Tibial artery (tissue), 4 donors: ENCODE measurements at regions not wholly inside any gene's neighbourhood (a gene's known extent, or its start where the extent isn't known, plus 50 kb on each side); places are given as distances from the start of the nearest gene placed in this dataset.

Experiments used
- DNase-seq, 2 donors: peaks; one replicate each; pipeline ENCODE4 v3.0.0-alpha.2; 2019
- H3K27ac ChIP-seq, 2 donors: fragments of 200-600 bp; sonication (generic) in 1 of 2; 1 replicate in 1 of 2; 2 replicates in 1 of 2; pipeline ENCODE4 v1.5.1; 2018 to 2019; ENCODE audit warnings: mild to moderate bottlenecking in 1 of 2
- H3K27me3 ChIP-seq, 2 donors: fragments of 200-600 bp; sonication (generic) in 1 of 2; one replicate each; pipeline versions ENCODE4 v1.5.1 to v1.6.0; 2016 to 2019
- H3K36me3 ChIP-seq, 3 donors: fragments of 200-600 bp; sonication (generic) in 2 of 3; one replicate each; pipeline ENCODE4 v1.5.1; 2016 to 2019; ENCODE audit warnings: mild to moderate bottlenecking in 2 of 3
- H3K4me1 ChIP-seq, 4 donors: fragments of 200-600 bp; sonication (generic) in 2 of 4; 1 replicate in 3 of 4; 2 replicates in 1 of 4; pipeline ENCODE4 v1.5.1; 2016 to 2019
- H3K4me3 ChIP-seq, 2 donors: fragments of 200-600 bp; sonication (generic) in 1 of 2; 1 replicate in 1 of 2; 2 replicates in 1 of 2; pipeline ENCODE4 v1.5.1; 2018 to 2019; ENCODE audit warnings: mild to moderate bottlenecking in 2 of 2
- H3K9me3 ChIP-seq, 3 donors: fragments of 200-600 bp; sonication (generic) in 1 of 3; one replicate each; pipeline ENCODE4 v1.5.1; 2016 to 2019
- intact Hi-C: fragments of 100-400 bp; cut with DNase I; formaldehyde crosslinking; loops from one replicate; pipeline ENCODE4 v1.15.0; 2023; ENCODE audit warnings: low total_unique reads
- TF ChIP-seq, protein P1 (sequence below), 2 experiments: fragments of 200-600 bp in 1 of 2; fragments of 450-650 bp in 1 of 2; IDR thresholded peaks; one replicate each; pipeline ENCODE4 v1.5.1; 2017 to 2019; ENCODE audit warnings: antibody characterized with exemption in 2 of 2, mild to moderate bottlenecking in 1 of 2, moderate library complexity in 1 of 2

GRCh38 chr6:170096803-170097504, 193.9 kb downstream of the DLL1 start:
- no peaks in the 10 kb centered on the region for H3K9me3 ChIP-seq
- H3K4me1 ChIP-seq: peaks cover 0 to 7% (median 3%) of the 10 kb centered on the region in 4 donors
- H3K4me3 ChIP-seq: no peak overlapping the region
- TF ChIP-seq, protein P1, sequence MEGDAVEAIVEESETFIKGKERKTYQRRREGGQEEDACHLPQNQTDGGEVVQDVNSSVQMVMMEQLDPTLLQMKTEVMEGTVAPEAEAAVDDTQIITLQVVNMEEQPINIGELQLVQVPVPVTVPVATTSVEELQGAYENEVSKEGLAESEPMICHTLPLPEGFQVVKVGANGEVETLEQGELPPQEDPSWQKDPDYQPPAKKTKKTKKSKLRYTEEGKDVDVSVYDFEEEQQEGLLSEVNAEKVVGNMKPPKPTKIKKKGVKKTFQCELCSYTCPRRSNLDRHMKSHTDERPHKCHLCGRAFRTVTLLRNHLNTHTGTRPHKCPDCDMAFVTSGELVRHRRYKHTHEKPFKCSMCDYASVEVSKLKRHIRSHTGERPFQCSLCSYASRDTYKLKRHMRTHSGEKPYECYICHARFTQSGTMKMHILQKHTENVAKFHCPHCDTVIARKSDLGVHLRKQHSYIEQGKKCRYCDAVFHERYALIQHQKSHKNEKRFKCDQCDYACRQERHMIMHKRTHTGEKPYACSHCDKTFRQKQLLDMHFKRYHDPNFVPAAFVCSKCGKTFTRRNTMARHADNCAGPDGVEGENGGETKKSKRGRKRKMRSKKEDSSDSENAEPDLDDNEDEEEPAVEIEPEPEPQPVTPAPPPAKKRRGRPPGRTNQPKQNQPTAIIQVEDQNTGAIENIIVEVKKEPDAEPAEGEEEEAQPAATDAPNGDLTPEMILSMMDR (IDR thresholded peaks at IDR 0.05): no peak
- intact Hi-C loops: no loop called here
- no peak overlapping the region for H3K27ac ChIP-seq
- H3K36me3 ChIP-seq: no peaks in the 10 kb centered on the region
- peak; percentile 4 to 34 for DNase-seq
- peaks cover 0 to 6% of the 10 kb centered on the region in 2 donors for H3K27me3 ChIP-seq

DNA sequence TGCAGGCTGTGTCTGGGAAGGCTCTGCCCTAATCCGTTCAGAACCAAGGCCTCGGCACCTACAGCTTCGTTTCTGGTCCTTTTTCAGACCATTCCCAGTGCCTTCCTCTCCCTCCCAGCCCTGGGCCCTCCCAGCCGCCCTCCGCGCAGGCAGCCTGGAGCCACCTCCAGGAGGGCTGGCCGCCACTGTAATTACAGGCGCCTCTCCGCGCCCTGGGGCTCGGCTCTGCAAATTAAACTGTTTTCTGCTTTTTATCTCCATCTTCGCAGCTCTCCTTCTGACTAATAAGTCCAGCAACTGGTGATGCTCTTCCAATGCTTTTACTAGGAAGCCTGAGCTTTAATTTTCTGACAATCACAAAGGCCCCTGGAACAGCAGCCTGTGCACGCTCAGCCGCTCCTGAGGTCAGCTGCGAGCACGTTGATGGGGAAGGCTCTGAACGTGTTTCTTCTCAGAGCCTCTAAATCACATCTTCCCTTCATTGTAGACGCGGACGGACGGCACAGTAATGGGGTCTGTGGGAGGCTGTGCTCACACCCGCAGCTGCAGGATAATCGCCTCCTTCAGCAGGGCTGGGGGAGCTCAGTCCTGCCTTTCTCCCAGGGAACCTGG, 194.6 kb downstream of the DLL1 start:
- Histone ChIP-seq H3K27me3 (peaks cover 0 to 6% of the 10 kb centered on the region in 2 donors), H3K36me3 (no peaks in the 10 kb centered on the region), H3K27ac (no peak overlapping the region), H3K4me1 (peaks cover 0 to 7% (median 3%) of the 10 kb centered on the region in 4 donors), H3K4me3 (no peak overlapping the region), H3K9me3 (no peaks in the 10 kb centered on the region)
- peak; percentile 7 to 47 for DNase-seq
- intact Hi-C loops: no loop called here
- TF ChIP-seq, protein P1 (IDR thresholded peaks at IDR 0.05): no peak

- Histone ChIP-seq H3K27me3 (peaks cover 0 to 6% of the 10 kb centered on the region in 2 donors), H3K9me3 (no peaks in the 10 kb centered on the region), H3K4me1 (peaks cover 0 to 7% (median 3%) of the 10 kb centered on the region in 4 donors), H3K27ac (no peak overlapping the region), H3K4me3 (no peak overlapping the region), H3K36me3 (no peaks in the 10 kb centered on the region)
- TF ChIP-seq, protein P1 (IDR thresholded peaks at IDR 0.05): no peak
- intact Hi-C loops: no loop called here
- peak; percentile 18 to 55 for DNase-seq
Measured at GRCh38 chr6:170095273-170095981, 195.5 kb downstream of the DLL1 start.

- intact Hi-C loops: no loop called here
- DNase-seq: peak in 1 of 2 donors; percentile 32
- TF ChIP-seq, protein P1 (IDR thresholded peaks at IDR 0.05): no peak
- Histone ChIP-seq H3K4me3 (no peak overlapping the region), H3K9me3 (no peaks in the 10 kb centered on the region), H3K4me1 (peaks cover 0 to 7% (median 3%) of the 10 kb centered on the region in 4 donors), H3K27me3 (peaks cover 0 to 6% of the 10 kb centered on the region in 2 donors), H3K36me3 (no peaks in the 10 kb centered on the region), H3K27ac (no peak overlapping the region)
Measured at GRCh38 chr6:170094686-170095272, 196.1 kb downstream of the DLL1 start.

- peak; percentile 17 to 56 for DNase-seq
- Histone ChIP-seq H3K4me3 (no peak overlapping the region), H3K27ac (no peak overlapping the region), H3K4me1 (peaks cover 0 to 7% (median 3%) of the 10 kb centered on the region in 4 donors), H3K9me3 (no peaks in the 10 kb centered on the region), H3K27me3 (peaks cover 0 to 6% of the 10 kb centered on the region in 2 donors), H3K36me3 (no peaks in the 10 kb centered on the region)
- intact Hi-C loops: no loop called here
- TF ChIP-seq, protein P1 (IDR thresholded peaks at IDR 0.05): no peak
Measured at GRCh38 chr6:170093658-170094596, 197.0 kb downstream of the DLL1 start.
